ENCODE measurements at regions not wholly inside any gene's neighbourhood (a gene's known extent, or its start where the extent isn't known, plus 50 kb on each side); places are given as distances from the start of the nearest gene placed in this dataset.

GRCh38 chr16:66134875-66135274 lies 231.6 kb upstream of the CDH5 start:
- H3K27me3 Mint-ChIP-seq (ENCODE audit: low read depth), result peaks cover 18% of the 10 kb centered on the region
- no peaks in the 10 kb centered on the region for H3K9me3 Mint-ChIP-seq
- no peaks in the 10 kb centered on the region for H3K36me3 Mint-ChIP-seq (ENCODE audit: low read depth)
- peaks cover 9% of the 10 kb centered on the region for H3K4me1 Mint-ChIP-seq
- TF ChIP-seq, protein P1, sequence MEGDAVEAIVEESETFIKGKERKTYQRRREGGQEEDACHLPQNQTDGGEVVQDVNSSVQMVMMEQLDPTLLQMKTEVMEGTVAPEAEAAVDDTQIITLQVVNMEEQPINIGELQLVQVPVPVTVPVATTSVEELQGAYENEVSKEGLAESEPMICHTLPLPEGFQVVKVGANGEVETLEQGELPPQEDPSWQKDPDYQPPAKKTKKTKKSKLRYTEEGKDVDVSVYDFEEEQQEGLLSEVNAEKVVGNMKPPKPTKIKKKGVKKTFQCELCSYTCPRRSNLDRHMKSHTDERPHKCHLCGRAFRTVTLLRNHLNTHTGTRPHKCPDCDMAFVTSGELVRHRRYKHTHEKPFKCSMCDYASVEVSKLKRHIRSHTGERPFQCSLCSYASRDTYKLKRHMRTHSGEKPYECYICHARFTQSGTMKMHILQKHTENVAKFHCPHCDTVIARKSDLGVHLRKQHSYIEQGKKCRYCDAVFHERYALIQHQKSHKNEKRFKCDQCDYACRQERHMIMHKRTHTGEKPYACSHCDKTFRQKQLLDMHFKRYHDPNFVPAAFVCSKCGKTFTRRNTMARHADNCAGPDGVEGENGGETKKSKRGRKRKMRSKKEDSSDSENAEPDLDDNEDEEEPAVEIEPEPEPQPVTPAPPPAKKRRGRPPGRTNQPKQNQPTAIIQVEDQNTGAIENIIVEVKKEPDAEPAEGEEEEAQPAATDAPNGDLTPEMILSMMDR (conservative IDR thresholded peaks at IDR 0.05), result no peak
- H3K4me3 Mint-ChIP-seq, result no peak overlapping the region
- no peak overlapping the region for H3K27ac Mint-ChIP-seq (ENCODE audit: unreplicated experiment)
- DNase-seq (ENCODE audit: low read depth, low spot score), result no peak

DNA sequence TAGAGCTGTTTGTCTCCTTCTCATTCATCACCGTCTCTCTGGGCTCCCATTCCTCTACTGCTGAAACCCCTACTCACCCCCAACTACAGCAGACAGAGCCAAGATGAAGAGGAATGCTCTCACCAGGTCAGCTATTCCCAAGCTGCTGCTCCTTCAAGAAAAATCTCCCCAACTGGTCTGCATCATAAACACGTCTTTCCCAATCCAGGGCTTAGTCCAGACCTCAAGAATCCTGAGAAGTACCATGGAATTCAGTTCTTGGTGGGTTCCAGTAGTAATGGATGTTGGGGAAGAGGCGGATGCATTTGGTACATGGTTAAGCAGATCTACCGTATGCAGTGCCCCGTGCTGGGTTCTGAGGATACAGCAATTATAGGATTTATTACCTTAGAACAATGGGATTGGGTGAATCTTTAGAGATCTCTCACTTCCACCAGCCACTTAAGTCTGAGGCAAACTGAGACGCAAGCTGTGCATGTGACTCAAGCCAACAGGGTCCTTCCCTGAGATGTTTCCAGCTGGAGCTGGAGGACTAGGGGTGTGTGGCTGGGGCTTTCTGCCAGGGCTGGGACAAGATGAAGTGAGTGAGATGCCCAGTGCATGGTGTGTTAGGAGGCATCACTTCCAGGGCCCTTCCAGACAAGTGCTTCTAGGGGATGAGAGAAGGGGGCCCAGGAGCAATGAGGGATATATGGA lies 232.7 kb upstream of the CDH5 start:
- peaks cover 28% of the 10 kb centered on the region for H3K27me3 Mint-ChIP-seq (ENCODE audit: low read depth)
- H3K27ac Mint-ChIP-seq (ENCODE audit: unreplicated experiment), result no peak overlapping the region
- H3K9me3 Mint-ChIP-seq, result no peaks in the 10 kb centered on the region
- H3K4me3 Mint-ChIP-seq, result no peak overlapping the region
- H3K36me3 Mint-ChIP-seq (ENCODE audit: low read depth), result no peaks in the 10 kb centered on the region
- TF ChIP-seq, protein P1 (conservative IDR thresholded peaks at IDR 0.05), result no peak
- H3K4me1 Mint-ChIP-seq, result peaks cover 9% of the 10 kb centered on the region
- no peak for DNase-seq (ENCODE audit: low read depth, low spot score)

DNA sequence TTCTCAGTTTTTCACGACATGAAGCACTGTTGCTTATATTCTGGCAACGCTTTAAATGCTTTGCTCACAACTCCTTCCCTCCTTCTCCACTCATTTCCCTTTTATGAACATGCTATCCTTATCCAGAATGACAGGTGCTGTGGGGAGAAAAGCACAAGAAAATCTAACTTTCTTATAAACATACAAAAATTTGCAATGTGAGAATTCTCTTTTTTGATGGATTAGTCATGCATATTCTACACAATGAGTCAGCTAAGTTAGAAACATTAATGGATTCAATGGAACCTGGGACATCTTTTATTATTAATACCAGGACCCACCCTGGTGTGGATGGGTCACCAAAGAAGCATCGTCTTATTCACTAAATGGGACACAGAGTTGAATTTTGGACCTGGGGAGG lies 234.6 kb upstream of the CDH5 start:
- H3K4me1 Mint-ChIP-seq, result peaks cover 8% of the 10 kb centered on the region
- peaks cover 47% of the 10 kb centered on the region for H3K27me3 Mint-ChIP-seq (ENCODE audit: low read depth)
- no peak for DNase-seq (ENCODE audit: low read depth, low spot score)
- no peaks in the 10 kb centered on the region for H3K9me3 Mint-ChIP-seq
- no peaks in the 10 kb centered on the region for H3K36me3 Mint-ChIP-seq (ENCODE audit: low read depth)
- H3K27ac Mint-ChIP-seq (ENCODE audit: unreplicated experiment), result no peak overlapping the region
- H3K4me3 Mint-ChIP-seq, result no peak overlapping the region
- TF ChIP-seq, protein P1 (conservative IDR thresholded peaks at IDR 0.05), result no peak

GRCh38 chr16:66131156-66131807 lies 235.2 kb upstream of the CDH5 start:
- H3K27me3 Mint-ChIP-seq (ENCODE audit: low read depth), result peaks cover 52% of the 10 kb centered on the region
- TF ChIP-seq, protein P1 (conservative IDR thresholded peaks at IDR 0.05), result no peak
- peaks cover 8% of the 10 kb centered on the region for H3K4me1 Mint-ChIP-seq
- H3K27ac Mint-ChIP-seq (ENCODE audit: unreplicated experiment), result no peak overlapping the region
- H3K36me3 Mint-ChIP-seq (ENCODE audit: low read depth), result no peaks in the 10 kb centered on the region
- no peak overlapping the region for H3K4me3 Mint-ChIP-seq
- H3K9me3 Mint-ChIP-seq, result no peaks in the 10 kb centered on the region
- no peak for DNase-seq (ENCODE audit: low read depth, low spot score)

DNA sequence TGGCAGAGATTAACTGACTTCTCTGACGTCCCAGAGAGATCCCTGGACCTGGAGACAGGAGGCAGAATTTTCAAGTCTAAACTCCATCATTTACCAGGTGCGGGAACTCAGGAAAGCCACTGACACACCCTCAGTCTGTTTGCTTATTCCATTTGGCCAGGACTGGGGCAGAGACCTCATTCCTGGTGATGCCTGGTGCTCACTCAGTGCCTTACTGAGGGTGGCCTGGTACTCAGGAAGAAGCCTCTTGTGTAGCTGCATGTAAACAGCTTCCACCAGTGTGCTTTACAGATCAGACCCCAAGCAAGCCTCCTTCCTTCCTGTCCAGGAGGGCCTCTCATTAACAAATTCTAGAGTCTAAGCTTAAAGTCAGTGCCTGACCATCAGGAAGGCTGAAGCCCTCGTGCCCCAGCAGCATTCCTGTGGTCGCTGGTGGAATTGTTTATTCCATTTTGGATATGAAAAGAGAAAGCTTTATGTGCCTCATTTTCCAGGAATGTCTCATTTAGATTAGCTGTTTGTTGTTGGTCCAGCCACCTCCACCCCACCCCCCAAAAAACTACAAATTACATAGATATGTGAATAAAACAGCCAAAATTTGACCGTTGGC lies 236.1 kb upstream of the CDH5 start:
- DNase-seq (ENCODE audit: low read depth, low spot score), result no peak
- TF ChIP-seq, protein P1 (conservative IDR thresholded peaks at IDR 0.05), result no peak
- H3K36me3 Mint-ChIP-seq (ENCODE audit: low read depth), result no peaks in the 10 kb centered on the region
- peaks cover 8% of the 10 kb centered on the region for H3K4me1 Mint-ChIP-seq
- H3K9me3 Mint-ChIP-seq, result no peaks in the 10 kb centered on the region
- H3K27me3 Mint-ChIP-seq (ENCODE audit: low read depth), result peaks cover 55% of the 10 kb centered on the region
- no peak overlapping the region for H3K4me3 Mint-ChIP-seq
- H3K27ac Mint-ChIP-seq (ENCODE audit: unreplicated experiment), result no peak overlapping the region
